ENCODE measurements at regions not wholly inside any gene's neighbourhood (a gene's known extent, or its start where the extent isn't known, plus 50 kb on each side); places are given as distances from the start of the nearest gene placed in this dataset.
"Not testable (repeated sequence)": the region's sequence is repeated elsewhere in the genome, so short reads cannot be mapped to it uniquely, and the experiment has no call there.

GRCh38 chr21:9361615-9362014, 1159.8 kb upstream of the TPTE start:
- H3K27ac ChIP-seq; H3K4me3 ChIP-seq; intact Hi-C loops (cut with DNase I); H3K36me3 ChIP-seq; H3K4me1 ChIP-seq; DNase-seq (ENCODE audit: extremely low spot score in 2 of 2); H3K27me3 ChIP-seq; H3K9me3 ChIP-seq: not testable (repeated sequence)

DNA sequence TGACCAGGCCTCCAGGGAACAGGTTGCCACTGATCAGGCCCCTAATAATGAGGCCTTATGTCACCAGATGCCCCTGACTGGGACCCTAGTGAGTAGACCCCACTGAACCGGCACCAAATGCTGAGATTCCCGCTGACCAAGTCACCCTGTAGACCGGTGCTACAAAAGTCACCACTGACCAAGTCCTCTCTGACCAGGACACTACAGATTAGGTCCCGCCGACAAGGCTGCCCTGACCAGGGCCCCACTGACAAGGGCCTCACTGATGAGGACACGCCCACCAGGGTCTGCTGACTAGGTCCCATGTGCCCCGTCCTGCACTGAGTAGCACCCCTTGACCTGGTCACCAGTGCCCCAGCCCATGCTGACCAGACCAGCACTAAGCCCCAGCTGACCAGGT, 1159.1 kb upstream of the TPTE start:
- H3K36me3 ChIP-seq; H3K27me3 ChIP-seq; intact Hi-C loops (cut with DNase I); H3K27ac ChIP-seq; H3K9me3 ChIP-seq; H3K4me3 ChIP-seq; H3K4me1 ChIP-seq: not testable (repeated sequence)
- peak in 1 of 2 donors; percentile 46 for DNase-seq (ENCODE audit: extremely low spot score in 2 of 2)

DNA sequence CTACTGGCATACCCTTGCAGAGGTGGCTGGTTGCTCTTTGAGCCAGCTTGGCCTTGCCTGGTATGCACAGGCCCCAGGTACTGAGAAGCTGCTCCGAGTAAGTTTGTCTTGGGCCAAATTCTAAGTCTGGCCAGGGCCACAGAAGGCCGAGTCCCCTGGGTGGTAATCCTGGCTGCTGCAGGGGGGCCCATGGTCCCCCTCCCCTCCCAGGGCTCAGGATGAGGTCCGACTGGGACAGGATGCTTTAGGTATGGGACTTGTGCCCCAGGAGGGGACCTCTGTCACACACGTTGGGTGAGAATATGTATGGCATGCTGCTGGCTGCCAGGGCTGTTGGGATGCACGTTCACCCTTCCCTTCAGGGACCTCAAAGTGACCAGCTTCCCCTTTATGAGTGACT, 1155.6 kb upstream of the TPTE start:
- H3K27me3 ChIP-seq; intact Hi-C loops (cut with DNase I); H3K27ac ChIP-seq; H3K4me3 ChIP-seq; H3K9me3 ChIP-seq; H3K4me1 ChIP-seq; H3K36me3 ChIP-seq; DNase-seq (ENCODE audit: extremely low spot score in 2 of 2): not testable (repeated sequence)

GRCh38 chr21:9366578-9366977, 1154.8 kb upstream of the TPTE start:
- H3K4me3 ChIP-seq; H3K27ac ChIP-seq; DNase-seq (ENCODE audit: extremely low spot score in 2 of 2); H3K4me1 ChIP-seq; intact Hi-C loops (cut with DNase I); H3K27me3 ChIP-seq; H3K36me3 ChIP-seq; H3K9me3 ChIP-seq: not testable (repeated sequence)
